ENCODE measurements at regions not wholly inside any gene's neighbourhood (a gene's known extent, or its start where the extent isn't known, plus 50 kb on each side); places are given as distances from the start of the nearest gene placed in this dataset.

DNA sequence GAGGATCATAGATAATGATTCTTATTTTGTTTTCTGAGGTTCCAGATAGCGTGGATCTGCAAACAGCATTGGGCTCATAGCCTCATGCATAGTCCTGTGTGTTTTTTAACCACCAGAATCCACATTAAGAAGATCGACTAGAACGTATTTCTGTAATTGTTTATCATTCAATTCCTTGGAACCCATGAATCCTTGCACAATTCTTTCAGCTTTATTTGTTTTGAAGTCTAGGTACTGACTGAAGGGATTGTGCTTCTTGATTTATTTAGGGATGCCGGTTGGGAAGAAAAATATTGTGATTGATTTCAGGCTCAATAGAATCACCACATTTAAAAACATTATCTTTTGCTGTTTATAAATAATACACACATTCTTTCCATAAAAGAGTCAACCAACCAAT is 314.6 kb upstream of the ZNF717 start:
- Histone ChIP-seq H3K36me3 (no peaks in the 10 kb centered on the region), H3K4me3 (no peak overlapping the region), H3K27ac (no peak overlapping the region), H3K9me3 (no peaks in the 10 kb centered on the region), H3K4me1 (no peaks in the 10 kb centered on the region), H3K27me3 (no peaks in the 10 kb centered on the region)
- intact Hi-C loops (cut with DNase I; ENCODE audit: low total_unique reads), result no loop called here
- no peak for DNase-seq
- TF ChIP-seq EP300 (IDR thresholded peaks at IDR 0.05) (no peak), POLR2AphosphoS5 (IDR thresholded peaks at IDR 0.05) (no peak), POLR2A (IDR thresholded peaks at IDR 0.05) (no peak)
- TF ChIP-seq, protein P1, sequence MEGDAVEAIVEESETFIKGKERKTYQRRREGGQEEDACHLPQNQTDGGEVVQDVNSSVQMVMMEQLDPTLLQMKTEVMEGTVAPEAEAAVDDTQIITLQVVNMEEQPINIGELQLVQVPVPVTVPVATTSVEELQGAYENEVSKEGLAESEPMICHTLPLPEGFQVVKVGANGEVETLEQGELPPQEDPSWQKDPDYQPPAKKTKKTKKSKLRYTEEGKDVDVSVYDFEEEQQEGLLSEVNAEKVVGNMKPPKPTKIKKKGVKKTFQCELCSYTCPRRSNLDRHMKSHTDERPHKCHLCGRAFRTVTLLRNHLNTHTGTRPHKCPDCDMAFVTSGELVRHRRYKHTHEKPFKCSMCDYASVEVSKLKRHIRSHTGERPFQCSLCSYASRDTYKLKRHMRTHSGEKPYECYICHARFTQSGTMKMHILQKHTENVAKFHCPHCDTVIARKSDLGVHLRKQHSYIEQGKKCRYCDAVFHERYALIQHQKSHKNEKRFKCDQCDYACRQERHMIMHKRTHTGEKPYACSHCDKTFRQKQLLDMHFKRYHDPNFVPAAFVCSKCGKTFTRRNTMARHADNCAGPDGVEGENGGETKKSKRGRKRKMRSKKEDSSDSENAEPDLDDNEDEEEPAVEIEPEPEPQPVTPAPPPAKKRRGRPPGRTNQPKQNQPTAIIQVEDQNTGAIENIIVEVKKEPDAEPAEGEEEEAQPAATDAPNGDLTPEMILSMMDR (IDR thresholded peaks at IDR 0.05), result no peak
- whole genome bisulfite sequencing, 5 donors, result 72 to 80% (median 77%) methylated on average over 4 of the region's 4 CpGs

DNA sequence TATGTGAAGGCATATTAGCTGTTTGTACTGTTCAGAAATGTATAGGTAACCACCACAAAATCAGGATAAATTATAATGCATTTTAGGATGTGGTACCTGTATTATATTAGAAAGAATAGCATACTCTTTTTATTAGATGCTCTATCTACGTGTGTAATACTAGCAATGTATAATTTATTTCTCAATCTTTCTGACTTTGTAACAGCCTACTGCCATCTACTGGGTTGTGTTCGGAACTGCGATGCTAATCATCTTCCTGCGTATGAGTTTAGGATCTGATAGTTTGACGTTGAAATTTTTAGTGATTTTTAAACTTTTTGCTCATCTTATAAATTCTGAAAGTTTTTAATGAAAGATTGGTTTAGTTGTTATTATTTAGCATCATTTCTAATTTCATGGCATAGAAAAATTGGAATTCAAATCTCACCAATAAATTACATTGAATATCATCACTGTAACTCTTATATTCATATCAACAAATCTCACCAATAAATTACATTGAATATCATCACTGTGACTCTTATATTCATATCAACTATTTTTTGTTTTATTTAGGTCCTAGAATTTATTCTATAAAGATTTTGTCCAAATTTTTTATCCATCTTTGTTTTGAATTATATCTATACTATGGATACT is 322.7 kb upstream of the ZNF717 start:
- Histone ChIP-seq H3K9me3 (no peaks in the 10 kb centered on the region), H3K4me1 (no peaks in the 10 kb centered on the region), H3K36me3 (no peaks in the 10 kb centered on the region), H3K27ac (no peak overlapping the region), H3K27me3 (no peaks in the 10 kb centered on the region), H3K4me3 (no peak overlapping the region)
- intact Hi-C loops (cut with DNase I; ENCODE audit: low total_unique reads), result no loop called here
- peak in 1 of 2 donors; percentile 56 for DNase-seq
- TF ChIP-seq, protein P1 (IDR thresholded peaks at IDR 0.05), result peak in 3 of 7 experiments; percentile 24 to 42 (median 38)
- no peak for TF ChIP-seq EP300 (IDR thresholded peaks at IDR 0.05)
- 2 to 6% (median 5%) methylated on average over 5 of the region's 5 CpGs for WGBS, 5 donors

GRCh38 chr3:76111808-76112207 is 326.5 kb upstream of the ZNF717 start:
- 59 to 87% (median 72%) methylated on average over 2 of the region's 2 CpGs for WGBS, 5 donors
- no peaks in the 10 kb centered on the region for H3K27me3 ChIP-seq
- intact Hi-C loops (cut with DNase I; ENCODE audit: low total_unique reads), result no loop called here
- TF ChIP-seq, protein P1 (IDR thresholded peaks at IDR 0.05), result no peak
- TF ChIP-seq EP300 (IDR thresholded peaks at IDR 0.05) (no peak), POLR2AphosphoS5 (IDR thresholded peaks at IDR 0.05) (no peak), POLR2A (IDR thresholded peaks at IDR 0.05) (no peak)
- H3K36me3 ChIP-seq, result no peaks in the 10 kb centered on the region
- DNase-seq, result no peak
- no peaks in the 10 kb centered on the region for H3K9me3 ChIP-seq
- no peaks in the 10 kb centered on the region for H3K4me1 ChIP-seq
- H3K27ac ChIP-seq, result no peak overlapping the region
- H3K4me3 ChIP-seq, result no peak overlapping the region

- Histone ChIP-seq H3K27ac (no peak overlapping the region), H3K27me3 (no peaks in the 10 kb centered on the region), H3K4me3 (no peak overlapping the region), H3K4me1 (no peaks in the 10 kb centered on the region), H3K36me3 (no peaks in the 10 kb centered on the region), H3K9me3 (peaks cover 0 to 4% (median 0%) of the 10 kb centered on the region in 4 donors)
- TF ChIP-seq EP300 (IDR thresholded peaks at IDR 0.05), result no peak
- peak in 1 of 2 donors; percentile 7 for DNase-seq
- intact Hi-C loops (cut with DNase I; ENCODE audit: low total_unique reads), result no loop called here
These were observed 336.7 kb upstream of the ZNF717 start for GRCh38 chr3:76122007-76122406.

DNA sequence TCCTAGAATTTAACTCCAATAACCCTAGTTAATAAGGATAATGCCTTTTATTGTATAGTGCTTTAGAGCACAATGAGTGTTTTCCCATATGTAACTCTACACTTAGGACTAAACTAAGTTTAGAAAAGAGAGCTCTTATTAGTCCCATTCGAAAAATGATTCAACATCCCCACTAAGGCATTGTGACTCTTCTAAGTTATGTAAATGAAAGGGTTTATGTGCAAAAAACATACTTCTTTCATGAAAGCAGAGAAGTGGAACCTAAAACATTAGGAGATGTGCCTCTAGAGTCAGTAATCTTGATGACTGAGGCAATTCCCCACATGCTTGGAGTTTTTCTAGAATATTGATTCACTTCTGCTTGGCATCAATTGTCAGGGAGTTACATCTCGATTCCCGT is 344.1 kb upstream of the ZNF717 start:
- no peak overlapping the region for H3K4me3 ChIP-seq
- H3K27ac ChIP-seq, result no peak overlapping the region
- no peak for DNase-seq
- WGBS, 5 donors, result 76 to 84% (median 80%) methylated on average over 3 of the region's 3 CpGs
- H3K36me3 ChIP-seq, result no peaks in the 10 kb centered on the region
- no peaks in the 10 kb centered on the region for H3K4me1 ChIP-seq
- H3K27me3 ChIP-seq, result no peaks in the 10 kb centered on the region
- intact Hi-C loops (cut with DNase I; ENCODE audit: low total_unique reads), result no loop called here
- H3K9me3 ChIP-seq, result peaks cover 0 to 4% (median 0%) of the 10 kb centered on the region in 4 donors
- TF ChIP-seq POLR2A (IDR thresholded peaks at IDR 0.05) (no peak), EP300 (IDR thresholded peaks at IDR 0.05) (no peak), POLR2AphosphoS5 (IDR thresholded peaks at IDR 0.05) (no peak)
- TF ChIP-seq, protein P1 (IDR thresholded peaks at IDR 0.05), result no peak

All from stomach (tissue), 8 donors.